PC-9 (cell line): ENCODE measurements at regions not wholly inside any gene's neighbourhood (a gene's known extent, or its start where the extent isn't known, plus 50 kb on each side); places are given as distances from the start of the nearest gene placed in this dataset.

Source experiments
- BruUV-seq: library from RNA; stranded (reverse); fragments of 400-500 nt; replicated peaks from 2 replicates; lab custom pipeline; 2021; lab: Mats Ljungman, UMichigan
- CTCF ChIA-PET: fragments of 300-600 bp; sonication (Branson Sonifier 250); formaldehyde crosslinking; loops from one replicate; lab custom pipeline; 2022; ENCODE audit warnings: antibody characterized with exemption; lab: Charles Lee
- POLR2A ChIA-PET: fragments of 300-600 bp; sonication (Branson Sonifier 250); formaldehyde crosslinking; loops from one replicate; lab custom pipeline; 2022; ENCODE audit warnings: antibody characterized with exemption; ENCODE audit not compliant: unreplicated experiment; lab: Charles Lee
- DNase-seq, 2 experiments: peaks; one replicate each; pipeline versions ENCODE4 v3.0.0 to v3.0.0-alpha.2; 2015 to 2022; ENCODE audit warnings: mixed read lengths in 1 of 2
- H2AFZ ChIP-seq: fragments of 200-600 bp; sonication (generic); 2 replicates; pipeline ENCODE4 v1.8.1; 2017; ENCODE audit warnings: antibody characterized with exemption
- H3F3A ChIP-seq: fragments of 200-600 bp; sonication (generic); 2 replicates; pipeline ENCODE4 v1.8.1; 2017; ENCODE audit warnings: antibody characterized with exemption, mild to moderate bottlenecking, low read depth; ENCODE audit not compliant: insufficient read depth
- H3K27ac ChIP-seq: fragments of 200-600 bp; sonication (generic); 2 replicates; pipeline ENCODE4 v1.6.1; 2016; ENCODE audit warnings: mixed run types
- H3K27me3 ChIP-seq: fragments of 200-600 bp; sonication (generic); 2 replicates; pipeline ENCODE4 v1.6.1; 2016; ENCODE audit warnings: low read depth, mixed run types; ENCODE audit not compliant: insufficient read depth
- H3K36me3 ChIP-seq: fragments of 200-600 bp; sonication (generic); 2 replicates; pipeline ENCODE4 v1.6.1; 2016; ENCODE audit warnings: low read depth, mixed run types
- H3K4me1 ChIP-seq: fragments of 200-600 bp; sonication (generic); replicated peaks from 2 replicates; pipeline ENCODE4 v1.6.1; 2016; ENCODE audit warnings: mixed run types; ENCODE audit not compliant: insufficient read depth
- H3K4me2 ChIP-seq: fragments of 200-600 bp; sonication (generic); 2 replicates; pipeline ENCODE4 v1.6.1; 2017; ENCODE audit warnings: mixed run types
- H3K4me3 ChIP-seq: fragments of 200-600 bp; sonication (generic); 2 replicates; pipeline ENCODE4 v1.6.1; 2016; ENCODE audit warnings: mixed run types
- H3K79me2 ChIP-seq: fragments of 200-600 bp; sonication (generic); 2 replicates; pipeline ENCODE4 v1.6.1; 2017; ENCODE audit warnings: low read depth, mixed run types
- H3K9me2 ChIP-seq: fragments of 200-600 bp; sonication (generic); 2 replicates; pipeline ENCODE4 v1.8.1; 2017; ENCODE audit warnings: mild to moderate bottlenecking; ENCODE audit not compliant: insufficient read depth
- H3K9me3 ChIP-seq: fragments of 200-600 bp; sonication (generic); 2 replicates; pipeline ENCODE4 v1.8.1; 2016; ENCODE audit warnings: low read depth; ENCODE audit not compliant: insufficient read depth
- H4K20me1 ChIP-seq: fragments of 200-600 bp; sonication (generic); 2 replicates; pipeline ENCODE4 v1.8.1; 2017; ENCODE audit not compliant: insufficient read depth
- EZH2 ChIP-seq: fragments of 200-600 bp; sonication (generic); IDR thresholded peaks from 2 replicates; pipeline ENCODE4 v1.8.0; 2017; ENCODE audit warnings: antibody characterized with exemption, low read depth
- intact Hi-C: fragments of 100-400 bp; cut with micrococcal nuclease; formaldehyde crosslinking; loops from one replicate; pipeline ENCODE4 v1.10.0; 2022; ENCODE audit not compliant: unreplicated experiment
- TF ChIP-seq, protein P1 (sequence below): fragments of 200-600 bp; sonication (generic); conservative IDR thresholded peaks from 2 replicates; pipeline ENCODE4 v1.6.1; 2017; ENCODE audit warnings: mixed run types, antibody characterized with exemption, mild to moderate bottlenecking, moderate library complexity

DNA sequence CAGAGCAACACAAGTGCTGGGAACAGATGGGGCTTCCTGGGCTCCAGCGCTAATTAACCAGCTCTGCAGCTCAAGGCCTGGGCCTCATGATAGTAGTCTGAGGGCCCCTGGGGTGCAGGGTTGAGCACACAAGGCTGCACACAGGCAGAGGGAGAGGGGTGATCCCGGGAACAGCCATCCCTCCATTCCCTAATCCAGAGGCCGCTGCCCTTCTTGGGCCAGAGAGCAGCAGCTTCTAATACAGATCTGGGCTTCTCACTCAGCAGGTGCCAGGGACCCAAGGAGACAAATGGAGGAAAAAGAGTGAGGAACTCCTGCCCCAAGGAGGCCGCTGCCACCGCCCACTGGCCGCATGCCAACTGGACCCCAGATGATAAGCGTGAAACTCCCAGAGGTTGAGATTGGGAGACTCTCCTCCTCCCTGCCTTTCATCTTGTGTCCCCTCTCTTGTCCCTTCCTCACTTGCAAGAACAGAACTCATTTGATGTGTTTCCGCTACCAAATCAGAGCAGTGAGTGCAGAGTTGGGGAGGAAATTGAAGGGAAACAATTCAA lies 58.0 kb upstream of the IFNAR2 start:
- Histone ChIP-seq H3K4me2 (no peak overlapping the region), H3K9me2 (no peaks in the 10 kb centered on the region), H3K4me1 (no peaks in the 10 kb centered on the region), H3K79me2 (no peaks in the 10 kb centered on the region), H3K36me3 (no peaks in the 10 kb centered on the region), H4K20me1 (no peaks in the 10 kb centered on the region), H3K27me3 (peaks cover 90% of the 10 kb centered on the region), H3F3A (no peaks in the 10 kb centered on the region), H3K27ac (no peak overlapping the region), H3K4me3 (no peak overlapping the region), H2AFZ (no peak overlapping the region), H3K9me3 (no peaks in the 10 kb centered on the region)
- TF ChIP-seq, protein P1, sequence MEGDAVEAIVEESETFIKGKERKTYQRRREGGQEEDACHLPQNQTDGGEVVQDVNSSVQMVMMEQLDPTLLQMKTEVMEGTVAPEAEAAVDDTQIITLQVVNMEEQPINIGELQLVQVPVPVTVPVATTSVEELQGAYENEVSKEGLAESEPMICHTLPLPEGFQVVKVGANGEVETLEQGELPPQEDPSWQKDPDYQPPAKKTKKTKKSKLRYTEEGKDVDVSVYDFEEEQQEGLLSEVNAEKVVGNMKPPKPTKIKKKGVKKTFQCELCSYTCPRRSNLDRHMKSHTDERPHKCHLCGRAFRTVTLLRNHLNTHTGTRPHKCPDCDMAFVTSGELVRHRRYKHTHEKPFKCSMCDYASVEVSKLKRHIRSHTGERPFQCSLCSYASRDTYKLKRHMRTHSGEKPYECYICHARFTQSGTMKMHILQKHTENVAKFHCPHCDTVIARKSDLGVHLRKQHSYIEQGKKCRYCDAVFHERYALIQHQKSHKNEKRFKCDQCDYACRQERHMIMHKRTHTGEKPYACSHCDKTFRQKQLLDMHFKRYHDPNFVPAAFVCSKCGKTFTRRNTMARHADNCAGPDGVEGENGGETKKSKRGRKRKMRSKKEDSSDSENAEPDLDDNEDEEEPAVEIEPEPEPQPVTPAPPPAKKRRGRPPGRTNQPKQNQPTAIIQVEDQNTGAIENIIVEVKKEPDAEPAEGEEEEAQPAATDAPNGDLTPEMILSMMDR = no peak
- no peak for TF ChIP-seq EZH2
- POLR2A ChIA-PET = no interaction called here
- BruUV-seq = no TSS peak
- DNase-seq = no peak
- intact Hi-C loops = no loop called here
- CTCF ChIA-PET = no interaction called here

DNA sequence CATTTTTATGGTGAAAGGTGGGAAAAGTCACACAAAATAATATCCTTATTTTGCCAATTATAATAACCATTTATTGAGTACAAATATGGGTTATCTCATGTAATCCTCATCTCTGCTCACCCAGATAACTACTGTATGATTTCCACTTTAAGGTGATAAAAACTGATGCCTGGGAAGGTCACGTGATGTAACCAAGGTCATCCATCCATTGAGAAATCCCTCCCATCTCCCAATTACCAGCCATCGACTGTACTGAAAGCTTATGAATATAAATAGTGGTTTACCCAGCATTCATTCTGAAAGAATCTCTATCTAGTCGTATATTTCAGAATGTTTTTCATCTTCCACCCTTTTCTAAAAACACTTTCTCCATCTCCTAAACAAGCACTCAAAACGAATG lies 55.0 kb upstream of the IFNAR2 start:
- BruUV-seq = no TSS peak
- no peak for DNase-seq
- H3K4me2 ChIP-seq = no peak overlapping the region
- ChIA-PET CTCF (no interaction called here), POLR2A (no interaction called here)
- no peak overlapping the region for H2AFZ ChIP-seq
- no peak overlapping the region for H3K27ac ChIP-seq
- no peaks in the 10 kb centered on the region for H4K20me1 ChIP-seq
- H3K4me1 ChIP-seq = no peaks in the 10 kb centered on the region
- TF ChIP-seq EZH2 = no peak
- TF ChIP-seq, protein P1 = no peak
- no peaks in the 10 kb centered on the region for H3K9me2 ChIP-seq
- no peaks in the 10 kb centered on the region for H3K36me3 ChIP-seq
- no peaks in the 10 kb centered on the region for H3F3A ChIP-seq
- no peaks in the 10 kb centered on the region for H3K79me2 ChIP-seq
- no peaks in the 10 kb centered on the region for H3K9me3 ChIP-seq
- H3K27me3 ChIP-seq = peaks cover 90% of the 10 kb centered on the region
- intact Hi-C loops = no loop called here
- H3K4me3 ChIP-seq = no peak overlapping the region
